Activated CD4-positive, alpha-beta T cell treated with anti-CD3 and anti-CD28 coated beads, Interleukin-2, amount 10 ng/mL, durations not matched to agents 7 days and 5 days (primary cell): ENCODE measurements at regions not wholly inside any gene's neighbourhood (a gene's known extent, or its start where the extent isn't known, plus 50 kb on each side); places are given as distances from the start of the nearest gene placed in this dataset.

Experiments
- CTCF ChIA-PET: fragments of 350-600 bp; sonication (Branson Sonifier 250); formaldehyde crosslinking; loops from one replicate; lab custom pipeline; 2021; ENCODE audit warnings: antibody characterized with exemption; lab: Charles Lee
- POLR2A ChIA-PET: fragments of 350-600 bp; sonication (Branson Sonifier 250); formaldehyde crosslinking; loops from one replicate; lab custom pipeline; 2021; ENCODE audit warnings: antibody characterized with exemption; lab: Charles Lee
- DNase-seq: peaks from one replicate; pipeline ENCODE4 v3.0.0-alpha.2; 2020
- H3K27ac Mint-ChIP-seq: one replicate; pipeline ENCODE4 v1.8.0; 2021; ENCODE audit warnings: mild to moderate bottlenecking, moderate library complexity, mixed read lengths
- H3K27me3 Mint-ChIP-seq: one replicate; pipeline ENCODE4 v1.8.0; 2021; ENCODE audit warnings: mixed read lengths
- H3K36me3 Mint-ChIP-seq: one replicate; pipeline ENCODE4 v1.8.0; 2021; ENCODE audit warnings: low read depth, mixed read lengths
- H3K4me1 Mint-ChIP-seq: one replicate; pipeline ENCODE4 v1.8.0; 2021; ENCODE audit warnings: mixed read lengths
- H3K4me3 Mint-ChIP-seq: one replicate; pipeline ENCODE4 v1.8.0; 2021; ENCODE audit warnings: mild to moderate bottlenecking, moderate library complexity, mixed read lengths
- H3K9me3 Mint-ChIP-seq: one replicate; pipeline ENCODE4 v1.8.0; 2021; ENCODE audit warnings: mixed read lengths

- Mint-ChIP-seq H3K27ac (no peak overlapping the region), H3K27me3 (no peaks in the 10 kb centered on the region), H3K36me3 (no peaks in the 10 kb centered on the region), H3K4me1 (no peaks in the 10 kb centered on the region), H3K9me3 (no peaks in the 10 kb centered on the region), H3K4me3 (no peak overlapping the region)
- no peak for DNase-seq
- ChIA-PET POLR2A (no interaction called here), CTCF (no interaction called here)
Measured at GRCh38 chr2:67012165-67012564, 385.0 kb upstream of the ETAA1 start.

GRCh38 chr2:67013821-67014220 lies 383.3 kb upstream of the ETAA1 start:
- no peaks in the 10 kb centered on the region for H3K27me3 Mint-ChIP-seq
- no peak overlapping the region for H3K4me3 Mint-ChIP-seq
- DNase-seq: no peak
- H3K9me3 Mint-ChIP-seq: no peaks in the 10 kb centered on the region
- H3K27ac Mint-ChIP-seq: no peak overlapping the region
- H3K36me3 Mint-ChIP-seq: no peaks in the 10 kb centered on the region
- CTCF ChIA-PET: no interaction called here
- POLR2A ChIA-PET: no interaction called here
- H3K4me1 Mint-ChIP-seq: no peaks in the 10 kb centered on the region

GRCh38 chr2:67015681-67016080 lies 381.5 kb upstream of the ETAA1 start:
- POLR2A ChIA-PET: no interaction called here
- no peak for DNase-seq
- Mint-ChIP-seq H3K9me3 (no peaks in the 10 kb centered on the region), H3K36me3 (no peaks in the 10 kb centered on the region), H3K27me3 (no peaks in the 10 kb centered on the region), H3K4me3 (no peak overlapping the region), H3K4me1 (no peaks in the 10 kb centered on the region), H3K27ac (no peak overlapping the region)
- CTCF ChIA-PET: no interaction called here

- CTCF ChIA-PET: no interaction called here
- Mint-ChIP-seq H3K4me3 (no peak overlapping the region), H3K9me3 (peaks cover 7% of the 10 kb centered on the region), H3K27me3 (no peaks in the 10 kb centered on the region), H3K36me3 (no peaks in the 10 kb centered on the region), H3K27ac (no peak overlapping the region), H3K4me1 (no peaks in the 10 kb centered on the region)
- POLR2A ChIA-PET: no interaction called here
- no peak for DNase-seq
Measured at GRCh38 chr2:67018301-67018700, 378.8 kb upstream of the ETAA1 start.

GRCh38 chr2:67032076-67032475 lies 365.1 kb upstream of the ETAA1 start:
- H3K27ac Mint-ChIP-seq: no peak overlapping the region
- H3K36me3 Mint-ChIP-seq: no peaks in the 10 kb centered on the region
- H3K27me3 Mint-ChIP-seq: no peaks in the 10 kb centered on the region
- no peaks in the 10 kb centered on the region for H3K4me1 Mint-ChIP-seq
- POLR2A ChIA-PET: no interaction called here
- H3K9me3 Mint-ChIP-seq: peaks cover 1% of the 10 kb centered on the region
- DNase-seq: no peak
- no peak overlapping the region for H3K4me3 Mint-ChIP-seq
- CTCF ChIA-PET: no interaction called here

GRCh38 chr2:67036444-67036843 lies 360.7 kb upstream of the ETAA1 start:
- no peak for DNase-seq
- no peak overlapping the region for H3K27ac Mint-ChIP-seq
- ChIA-PET POLR2A (no interaction called here), CTCF (no interaction called here)
- no peaks in the 10 kb centered on the region for H3K27me3 Mint-ChIP-seq
- H3K9me3 Mint-ChIP-seq: peaks cover 1% of the 10 kb centered on the region
- H3K36me3 Mint-ChIP-seq: no peaks in the 10 kb centered on the region
- H3K4me1 Mint-ChIP-seq: no peaks in the 10 kb centered on the region
- H3K4me3 Mint-ChIP-seq: no peak overlapping the region

- H3K4me3 Mint-ChIP-seq: no peak overlapping the region
- no peaks in the 10 kb centered on the region for H3K36me3 Mint-ChIP-seq
- POLR2A ChIA-PET: no interaction called here
- H3K9me3 Mint-ChIP-seq: peaks cover 1% of the 10 kb centered on the region
- no peaks in the 10 kb centered on the region for H3K4me1 Mint-ChIP-seq
- no peaks in the 10 kb centered on the region for H3K27me3 Mint-ChIP-seq
- no peak overlapping the region for H3K27ac Mint-ChIP-seq
- DNase-seq: no peak
- CTCF ChIA-PET: no interaction called here
Measured at GRCh38 chr2:67037655-67038054, 359.5 kb upstream of the ETAA1 start.

GRCh38 chr2:67038195-67038594 lies 358.9 kb upstream of the ETAA1 start:
- H3K4me3 Mint-ChIP-seq: no peak overlapping the region
- no peak for DNase-seq
- H3K9me3 Mint-ChIP-seq: peaks cover 1% of the 10 kb centered on the region
- H3K27me3 Mint-ChIP-seq: no peaks in the 10 kb centered on the region
- H3K27ac Mint-ChIP-seq: no peak overlapping the region
- CTCF ChIA-PET: no interaction called here
- no peaks in the 10 kb centered on the region for H3K4me1 Mint-ChIP-seq
- POLR2A ChIA-PET: no interaction called here
- H3K36me3 Mint-ChIP-seq: no peaks in the 10 kb centered on the region

- H3K4me1 Mint-ChIP-seq: no peaks in the 10 kb centered on the region
- H3K27me3 Mint-ChIP-seq: no peaks in the 10 kb centered on the region
- DNase-seq: no peak
- POLR2A ChIA-PET: no interaction called here
- CTCF ChIA-PET: no interaction called here
- no peaks in the 10 kb centered on the region for H3K36me3 Mint-ChIP-seq
- no peaks in the 10 kb centered on the region for H3K9me3 Mint-ChIP-seq
- no peak overlapping the region for H3K27ac Mint-ChIP-seq
- no peak overlapping the region for H3K4me3 Mint-ChIP-seq
Measured at GRCh38 chr2:67039058-67039457, 358.1 kb upstream of the ETAA1 start.

- DNase-seq: no peak
- POLR2A ChIA-PET: no interaction called here
- no peaks in the 10 kb centered on the region for H3K27me3 Mint-ChIP-seq
- H3K4me1 Mint-ChIP-seq: no peaks in the 10 kb centered on the region
- H3K27ac Mint-ChIP-seq: no peak overlapping the region
- no peak overlapping the region for H3K4me3 Mint-ChIP-seq
- H3K36me3 Mint-ChIP-seq: no peaks in the 10 kb centered on the region
- CTCF ChIA-PET: no interaction called here
- no peaks in the 10 kb centered on the region for H3K9me3 Mint-ChIP-seq
Measured at GRCh38 chr2:67039517-67040103, 357.5 kb upstream of the ETAA1 start.

- no peak for DNase-seq
- POLR2A ChIA-PET: no interaction called here
- CTCF ChIA-PET: no interaction called here
- Mint-ChIP-seq H3K4me1 (no peaks in the 10 kb centered on the region), H3K27ac (no peak overlapping the region), H3K36me3 (no peaks in the 10 kb centered on the region), H3K27me3 (no peaks in the 10 kb centered on the region), H3K9me3 (no peaks in the 10 kb centered on the region), H3K4me3 (no peak overlapping the region)
Measured at GRCh38 chr2:67041051-67041450, 356.1 kb upstream of the ETAA1 start.

- H3K36me3 Mint-ChIP-seq: no peaks in the 10 kb centered on the region
- H3K4me1 Mint-ChIP-seq: no peaks in the 10 kb centered on the region
- H3K27ac Mint-ChIP-seq: no peak overlapping the region
- no peak for DNase-seq
- no peak overlapping the region for H3K4me3 Mint-ChIP-seq
- no peaks in the 10 kb centered on the region for H3K27me3 Mint-ChIP-seq
- POLR2A ChIA-PET: no interaction called here
- H3K9me3 Mint-ChIP-seq: no peaks in the 10 kb centered on the region
- CTCF ChIA-PET: no interaction called here
Measured at GRCh38 chr2:67043781-67044478, 353.2 kb upstream of the ETAA1 start.

- Mint-ChIP-seq H3K36me3 (no peaks in the 10 kb centered on the region), H3K4me1 (no peaks in the 10 kb centered on the region), H3K27me3 (no peaks in the 10 kb centered on the region), H3K27ac (no peak overlapping the region), H3K9me3 (no peaks in the 10 kb centered on the region), H3K4me3 (no peak overlapping the region)
- POLR2A ChIA-PET: no interaction called here
- CTCF ChIA-PET: no interaction called here
- no peak for DNase-seq
Measured at GRCh38 chr2:67046591-67046990, 350.5 kb upstream of the ETAA1 start.

- no peaks in the 10 kb centered on the region for H3K36me3 Mint-ChIP-seq
- H3K4me1 Mint-ChIP-seq: no peaks in the 10 kb centered on the region
- H3K9me3 Mint-ChIP-seq: no peaks in the 10 kb centered on the region
- no peaks in the 10 kb centered on the region for H3K27me3 Mint-ChIP-seq
- H3K4me3 Mint-ChIP-seq: no peak overlapping the region
- ChIA-PET CTCF (no interaction called here), POLR2A (no interaction called here)
- DNase-seq: no peak
- no peak overlapping the region for H3K27ac Mint-ChIP-seq
Measured at GRCh38 chr2:67048314-67048713, 348.8 kb upstream of the ETAA1 start.
